Heart left ventricle (tissue), 16 donors: ENCODE measurements at regions not wholly inside any gene's neighbourhood (a gene's known extent, or its start where the extent isn't known, plus 50 kb on each side); places are given as distances from the start of the nearest gene placed in this dataset.
A peak's percentile ranks its signal among the peaks of the same experiment; 100 is the strongest.

Experiments used
- ATAC-seq, 4 donors: fragments of 200-7000 bp; cut with Tn5 transposase; one replicate each; pipeline ENCODE4 v1.9.1; 2020 to 2022; ENCODE audit warnings: moderate library complexity in 4 of 4, mild to moderate bottlenecking in 3 of 4, moderate number of reproducible peaks in 1 of 4
- DNase-seq, 5 donors: peaks; one replicate each; pipeline ENCODE4 v3.0.0-alpha.2; 2020
- H3K27ac ChIP-seq, 12 donors: fragments of 200-600 bp; sonication (generic) in 4 of 12; one replicate each; pipeline versions ENCODE4 v1.5.0 to v1.8.0; 2016 to 2022; ENCODE audit warnings: mild to moderate bottlenecking in 2 of 12
- H3K27me3 ChIP-seq, 9 donors: fragments of 200-600 bp; sonication (generic) in 2 of 9; one replicate each; pipeline versions ENCODE4 v1.5.1 to v1.8.0; 2016 to 2022; ENCODE audit warnings: mild to moderate bottlenecking in 3 of 9
- H3K36me3 ChIP-seq, 9 donors: fragments of 200-600 bp; sonication (generic) in 2 of 9; one replicate each; pipeline versions ENCODE4 v1.5.0 to v1.8.0; 2018 to 2022; ENCODE audit warnings: mild to moderate bottlenecking in 2 of 9
- H3K4me1 ChIP-seq, 12 donors: fragments of 200-600 bp; sonication (generic) in 4 of 12; one replicate each; pipeline versions ENCODE4 v1.5.0 to v1.8.0; 2016 to 2022; ENCODE audit warnings: mild to moderate bottlenecking in 3 of 12
- H3K4me3 ChIP-seq, 12 donors: fragments of 200-600 bp; sonication (generic) in 4 of 12; one replicate each; pipeline versions ENCODE4 v1.5.0 to v1.8.0; 2017 to 2022; ENCODE audit warnings: mild to moderate bottlenecking in 9 of 12, moderate library complexity in 4 of 12
- H3K9me3 ChIP-seq, 12 donors: fragments of 200-600 bp; sonication (generic) in 4 of 12; one replicate each; pipeline versions ENCODE4 v1.5.0 to v1.8.0; 2016 to 2022; ENCODE audit warnings: mild to moderate bottlenecking in 1 of 12
- CTCF ChIP-seq, 12 donors: fragments of 200-600 bp; sonication (generic) in 4 of 12; IDR thresholded peaks; one replicate each; pipeline versions ENCODE4 v1.5.0 to v1.8.0; 2018 to 2022; ENCODE audit warnings: antibody characterized with exemption in 12 of 12, mild to moderate bottlenecking in 5 of 12
- POLR2A ChIP-seq, 2 donors: fragments of 450-650 bp; IDR thresholded peaks; one replicate each; pipeline ENCODE4 v1.6.1; 2017; ENCODE audit warnings: antibody characterized with exemption in 2 of 2, mild to moderate bottlenecking in 2 of 2, moderate library complexity in 2 of 2
- WGBS, 4 donors: extraction: QIAGEN DNeasy Blood & Tissue Kit in 2 of 4; methylation state at CpG; one replicate each; pipeline versions ENCODE4 v1.1.5 to v1.1.7; 2013 to 2018; 5-methylcytosine and 5-hydroxymethylcytosine counted together
- intact Hi-C, 10 donors: fragments of 100-400 bp; cut with DNase I; formaldehyde crosslinking; loops; one replicate each; pipeline versions ENCODE4 v1.11.1 to v1.14.2; 2022
- donor health status: ischemic (EF 13 %, LVEDD 7.1; RV severe dilation, severe dysfunction).
- donor health status: healthy with polysubstance abuse.
- donor health status: DM: no; HTN: yes; CAD: no.
- donor health status: DM: no; HTN: no; CAD: no.
- donor health status: ischemic (EF 25% LVEDD 6.9; RV normal size, moderate dysfunction).
- donor health status: ischemic (EF 25% LVEDD 5.7; RV mildly dilated, moderate dysfunction).
- donor health status: healthy.
- donor health status: DM: yes; HTN: yes; CAD: no.
- donor health status: ischemic (EF 35%, LVEDD 5.7; RV mildly dilated, moderate dysfunction).
- donor health status: nonischemic (EF 11% LVEDD 7.7; RV severe dilation, severe dysfunction).
- donor health status: DM: yes; HTN: yes; CAD: no.
- donor health status: PGD.
- donor health status: ischemic (EF 29% LVEDD 5.4; RV normal size, mild dysfunction).
- donor health status: nonischemic (EF 23%, LVEDD 6.1; RV moderate dilation, normal function).

- WGBS, 4 donors = 95 to 100% (median 97%) methylated on average over 3 of the region's 3 CpGs
- no peak for ATAC-seq
Measured at GRCh38 chr6:167672738-167673137, 154.0 kb upstream of the AFDN start.

DNA sequence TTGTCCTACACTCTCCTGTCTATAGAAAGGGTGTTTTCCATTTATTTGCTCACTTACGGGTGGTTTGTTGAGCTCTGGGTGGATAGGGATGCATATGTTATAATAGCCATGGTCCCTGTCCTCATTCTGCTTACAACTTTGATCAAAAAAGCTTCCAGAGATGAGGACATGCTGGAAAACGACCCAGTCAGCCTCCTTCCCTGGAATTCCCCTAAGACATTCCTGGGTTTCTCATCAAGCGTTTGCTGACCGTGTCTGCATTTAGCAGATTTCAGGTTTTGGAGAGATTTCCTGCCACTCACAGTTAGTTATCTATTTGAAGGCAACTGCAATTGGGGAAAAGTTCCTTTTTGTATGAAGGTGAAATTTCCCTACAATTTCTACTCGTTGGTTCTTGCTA is 152.8 kb upstream of the AFDN start:
- Histone ChIP-seq H3K4me3 (no peak overlapping the region), H3K36me3 (no peaks in the 10 kb centered on the region), H3K4me1 (peaks cover 0 to 59% (median 40%) of the 10 kb centered on the region in 12 donors), H3K27ac (peak overlapping the region in 1 of 12 donors; percentile 26), H3K27me3 (peaks cover 0 to 16% (median 0%) of the 10 kb centered on the region in 9 donors), H3K9me3 (no peaks in the 10 kb centered on the region)
- 56 to 67% (median 60%) methylated on average over 5 of the region's 5 CpGs for WGBS, 4 donors
- DNase-seq = no peak
- intact Hi-C loops = loop anchor here in 1 of 10 donors (5.0 kb wide), 1 partner anchor 153 kb away; the partner anchor contains the start of gene AFDN
- TF ChIP-seq POLR2A (IDR thresholded peaks at IDR 0.05) = no peak
- TF ChIP-seq CTCF (IDR thresholded peaks at IDR 0.05) = no peak
- no peak for ATAC-seq

More at GRCh38 chr6:167672738-167673137, 154.0 kb upstream of the AFDN start:
- peaks cover 0 to 4% (median 0%) of the 10 kb centered on the region in 9 donors for H3K27me3 ChIP-seq
- intact Hi-C loops = loop anchor here in 1 of 10 donors (5.0 kb wide), 1 partner anchor 155 kb away; the partner anchor contains the start of gene AFDN
- peak in 1 of 5 donors; percentile 1 for DNase-seq
- H3K4me1 ChIP-seq = peaks cover 0 to 50% (median 32%) of the 10 kb centered on the region in 12 donors
- no peaks in the 10 kb centered on the region for H3K36me3 ChIP-seq
- H3K9me3 ChIP-seq = no peaks in the 10 kb centered on the region
- H3K27ac ChIP-seq = no peak overlapping the region
- TF ChIP-seq POLR2A (IDR thresholded peaks at IDR 0.05) = no peak
- no peak for TF ChIP-seq CTCF (IDR thresholded peaks at IDR 0.05)
- H3K4me3 ChIP-seq = no peak overlapping the region

GRCh38 chr6:167674486-167674885 is 152.2 kb upstream of the AFDN start:
- ATAC-seq (no peak), DNase-seq (no peak)
- Histone ChIP-seq H3K4me3 (no peak overlapping the region), H3K27me3 (peaks cover 0 to 20% (median 0%) of the 10 kb centered on the region in 9 donors), H3K36me3 (no peaks in the 10 kb centered on the region), H3K27ac (peak overlapping the region in 1 of 12 donors; percentile 26), H3K4me1 (peaks cover 0 to 61% (median 40%) of the 10 kb centered on the region in 12 donors), H3K9me3 (no peaks in the 10 kb centered on the region)
- intact Hi-C loops = loop anchor here in 1 of 10 donors (5.0 kb wide), 1 partner anchor 153 kb away; the partner anchor contains the start of gene AFDN
- TF ChIP-seq CTCF (IDR thresholded peaks at IDR 0.05) (no peak), POLR2A (IDR thresholded peaks at IDR 0.05) (no peak)
- WGBS, 4 donors = 75 to 95% (median 84%) methylated on average over 7 of the region's 7 CpGs

- Histone ChIP-seq H3K27me3 (peaks cover 0 to 20% (median 0%) of the 10 kb centered on the region in 9 donors), H3K4me1 (peaks cover 0 to 49% (median 35%) of the 10 kb centered on the region in 12 donors), H3K9me3 (no peaks in the 10 kb centered on the region), H3K4me3 (no peak overlapping the region), H3K36me3 (no peaks in the 10 kb centered on the region), H3K27ac (peak overlapping the region in 11 of 12 donors; percentile 17 to 80 (median 52))
- ATAC-seq (peak; percentile 45 to 82 (median 71)), DNase-seq (peak in 3 of 5 donors; percentile 54 to 66 (median 65))
- intact Hi-C loops = no loop called here
- WGBS, 4 donors = 29 to 36% (median 32%) methylated on average over 20 of the region's 20 CpGs
- TF ChIP-seq CTCF (IDR thresholded peaks at IDR 0.05) (no peak), POLR2A (IDR thresholded peaks at IDR 0.05) (no peak)
Measured at GRCh38 chr6:167676000-167676665, 150.6 kb upstream of the AFDN start.
